HG02678 (cell line): ENCODE measurements at regions not wholly inside any gene's neighbourhood (a gene's known extent, or its start where the extent isn't known, plus 50 kb on each side); places are given as distances from the start of the nearest gene placed in this dataset.
"Not testable (repeated sequence)": the region's sequence is repeated elsewhere in the genome, so short reads cannot be mapped to it uniquely, and the experiment has no call there.

Experiments used
- ATAC-seq: cut with Tn5 transposase; IDR thresholded peaks from one replicate; pipeline ENCODE4 v1.9.1; 2021; ENCODE audit warnings: mild to moderate bottlenecking, moderate library complexity; ENCODE audit not compliant: unreplicated experiment

GRCh38 chr21:19031953-19032352 is 628.4 kb upstream of the TMPRSS15 start:
- ATAC-seq = no peak

GRCh38 chr21:19034041-19034440 is 630.5 kb upstream of the TMPRSS15 start:
- ATAC-seq = no peak

- ATAC-seq = no peak
Measured at GRCh38 chr21:19034560-19034959, 631.0 kb upstream of the TMPRSS15 start.

- no peak for ATAC-seq
Measured at GRCh38 chr21:19045876-19046275, 642.3 kb upstream of the TMPRSS15 start.

- ATAC-seq = no peak
Measured at GRCh38 chr21:19048098-19048672, 644.6 kb upstream of the TMPRSS15 start.

- no peak for ATAC-seq
Measured at GRCh38 chr21:19049567-19049966, 646.0 kb upstream of the TMPRSS15 start.

GRCh38 chr21:19065164-19065563 is 661.6 kb upstream of the TMPRSS15 start:
- no peak for ATAC-seq

GRCh38 chr21:19076031-19076430 is 672.4 kb upstream of the TMPRSS15 start:
- no peak for ATAC-seq

GRCh38 chr21:19109694-19110093 is 706.1 kb upstream of the TMPRSS15 start:
- ATAC-seq = no peak

- ATAC-seq = not testable (repeated sequence)
Measured at GRCh38 chr21:19119259-19119658, 715.7 kb upstream of the TMPRSS15 start.

- no peak for ATAC-seq
Measured at GRCh38 chr21:19120591-19120990, 717.0 kb upstream of the TMPRSS15 start.

- ATAC-seq = no peak
Measured at GRCh38 chr21:19122356-19122755, 718.8 kb upstream of the TMPRSS15 start.

GRCh38 chr21:19123053-19123452 is 719.5 kb upstream of the TMPRSS15 start:
- ATAC-seq = no peak

- no peak for ATAC-seq
Measured at GRCh38 chr21:19123525-19123924, 719.9 kb upstream of the TMPRSS15 start.

GRCh38 chr21:19124691-19125090 is 721.1 kb upstream of the TMPRSS15 start:
- no peak for ATAC-seq

GRCh38 chr21:19130379-19131028 is 726.9 kb upstream of the TMPRSS15 start:
- no peak for ATAC-seq

GRCh38 chr21:19141511-19141910 is 737.9 kb upstream of the TMPRSS15 start:
- no peak for ATAC-seq

- no peak for ATAC-seq
Measured at GRCh38 chr21:19145682-19146293, 742.2 kb upstream of the TMPRSS15 start.

GRCh38 chr21:19148056-19148455 is 744.5 kb upstream of the TMPRSS15 start:
- no peak for ATAC-seq

- ATAC-seq = no peak
Measured at GRCh38 chr21:19171585-19171984, 768.0 kb upstream of the TMPRSS15 start.

- ATAC-seq = no peak
Measured at GRCh38 chr21:19181604-19182140, 778.1 kb upstream of the TMPRSS15 start.

- ATAC-seq = no peak
Measured at GRCh38 chr21:19197950-19198349, 794.4 kb upstream of the TMPRSS15 start.
